ENCODE measurements at regions not wholly inside any gene's neighbourhood (a gene's known extent, or its start where the extent isn't known, plus 50 kb on each side); places are given as distances from the start of the nearest gene placed in this dataset.

DNA sequence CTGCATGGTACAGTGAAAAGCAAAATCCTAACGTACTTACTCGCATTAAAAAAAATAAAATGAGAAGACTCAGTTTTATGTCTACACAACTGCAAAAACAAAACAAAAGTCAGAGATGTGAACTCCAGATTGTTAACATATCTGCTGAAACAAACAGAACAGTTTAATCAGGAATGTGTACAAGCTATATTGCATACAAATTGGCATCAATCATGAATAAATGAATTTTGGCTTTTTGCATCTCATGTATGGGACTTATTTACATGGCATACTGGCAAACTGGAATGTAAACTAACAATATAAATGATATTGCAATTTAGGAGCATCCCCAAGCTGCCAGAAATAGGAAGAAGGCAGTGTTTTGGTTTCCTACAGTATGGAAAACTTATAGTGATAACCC, 79.6 kb upstream of the NSMCE3 start (continued):
- TF ChIP-seq CHD7 (IDR thresholded peaks at IDR 0.05; ENCODE audit: insufficient replicate concordance, low read length) (no peak), EP300 (IDR thresholded peaks at IDR 0.05; ENCODE audit: borderline replicate concordance in 1 of 2, low read depth in 2 of 2, low read length in 2 of 2) (no peak), RNF2 (IDR thresholded peaks at IDR 0.05; ENCODE audit: borderline replicate concordance, low read depth, low read length, missing control alignments, poor library complexity, severe bottlenecking) (no peak), KDM4A (IDR thresholded peaks at IDR 0.05; ENCODE audit: low read depth, low read length, severe bottlenecking) (no peak), MAFK (IDR thresholded peaks at IDR 0.05; ENCODE audit: low read depth, low read length) (no peak), NANOG (IDR thresholded peaks at IDR 0.05; ENCODE audit: insufficient read depth, low read depth, low read length, poor library complexity, severe bottlenecking) (no peak), KDM1A (IDR thresholded peaks at IDR 0.05; ENCODE audit: borderline replicate concordance, low read length) (no peak), POLR2A (IDR thresholded peaks at IDR 0.05; ENCODE audit: control extremely low read depth in 1 of 2, low read depth in 2 of 2, low read length in 2 of 2) (no peak), GTF2F1 (IDR thresholded peaks at IDR 0.05; ENCODE audit: borderline replicate concordance, low read depth, low read length) (no peak)
- TF ChIP-seq, protein P1, sequence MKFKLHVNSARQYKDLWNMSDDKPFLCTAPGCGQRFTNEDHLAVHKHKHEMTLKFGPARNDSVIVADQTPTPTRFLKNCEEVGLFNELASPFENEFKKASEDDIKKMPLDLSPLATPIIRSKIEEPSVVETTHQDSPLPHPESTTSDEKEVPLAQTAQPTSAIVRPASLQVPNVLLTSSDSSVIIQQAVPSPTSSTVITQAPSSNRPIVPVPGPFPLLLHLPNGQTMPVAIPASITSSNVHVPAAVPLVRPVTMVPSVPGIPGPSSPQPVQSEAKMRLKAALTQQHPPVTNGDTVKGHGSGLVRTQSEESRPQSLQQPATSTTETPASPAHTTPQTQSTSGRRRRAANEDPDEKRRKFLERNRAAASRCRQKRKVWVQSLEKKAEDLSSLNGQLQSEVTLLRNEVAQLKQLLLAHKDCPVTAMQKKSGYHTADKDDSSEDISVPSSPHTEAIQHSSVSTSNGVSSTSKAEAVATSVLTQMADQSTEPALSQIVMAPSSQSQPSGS (IDR thresholded peaks at IDR 0.05; ENCODE audit: low read length): no peak

All from H1 (cell line).